GM12874 (cell line): ENCODE measurements at regions not wholly inside any gene's neighbourhood (a gene's known extent, or its start where the extent isn't known, plus 50 kb on each side); places are given as distances from the start of the nearest gene placed in this dataset.

Source experiments
- TF ChIP-seq, protein P1 (sequence below): IDR thresholded peaks from 2 replicates; pipeline ENCODE4 v1.5.1; 2011; ENCODE audit warnings: low read depth, mild to moderate bottlenecking, control low read depth, low read length, moderate library complexity; ENCODE audit not compliant: insufficient read depth

DNA sequence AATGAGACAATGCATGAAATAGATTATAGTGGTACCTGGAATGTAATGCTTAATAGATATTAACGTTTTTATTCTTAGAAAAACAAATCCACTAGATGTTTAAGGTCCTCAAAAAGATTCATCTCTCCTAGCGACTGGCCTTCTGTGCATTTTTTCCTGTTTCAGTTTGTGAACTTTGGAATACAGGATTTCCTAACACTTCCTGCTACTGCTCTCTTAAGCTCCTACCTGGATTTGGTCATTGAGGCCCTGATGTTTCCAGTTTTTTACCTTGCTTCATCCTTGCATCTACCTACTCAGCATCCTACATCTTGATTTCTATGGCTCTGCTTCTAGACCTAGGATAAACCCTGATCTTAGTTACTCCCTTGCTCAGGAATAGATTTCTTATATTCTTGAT, 188.4 kb downstream of the ABCC12 start:
- TF ChIP-seq, protein P1, sequence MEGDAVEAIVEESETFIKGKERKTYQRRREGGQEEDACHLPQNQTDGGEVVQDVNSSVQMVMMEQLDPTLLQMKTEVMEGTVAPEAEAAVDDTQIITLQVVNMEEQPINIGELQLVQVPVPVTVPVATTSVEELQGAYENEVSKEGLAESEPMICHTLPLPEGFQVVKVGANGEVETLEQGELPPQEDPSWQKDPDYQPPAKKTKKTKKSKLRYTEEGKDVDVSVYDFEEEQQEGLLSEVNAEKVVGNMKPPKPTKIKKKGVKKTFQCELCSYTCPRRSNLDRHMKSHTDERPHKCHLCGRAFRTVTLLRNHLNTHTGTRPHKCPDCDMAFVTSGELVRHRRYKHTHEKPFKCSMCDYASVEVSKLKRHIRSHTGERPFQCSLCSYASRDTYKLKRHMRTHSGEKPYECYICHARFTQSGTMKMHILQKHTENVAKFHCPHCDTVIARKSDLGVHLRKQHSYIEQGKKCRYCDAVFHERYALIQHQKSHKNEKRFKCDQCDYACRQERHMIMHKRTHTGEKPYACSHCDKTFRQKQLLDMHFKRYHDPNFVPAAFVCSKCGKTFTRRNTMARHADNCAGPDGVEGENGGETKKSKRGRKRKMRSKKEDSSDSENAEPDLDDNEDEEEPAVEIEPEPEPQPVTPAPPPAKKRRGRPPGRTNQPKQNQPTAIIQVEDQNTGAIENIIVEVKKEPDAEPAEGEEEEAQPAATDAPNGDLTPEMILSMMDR: no peak

DNA sequence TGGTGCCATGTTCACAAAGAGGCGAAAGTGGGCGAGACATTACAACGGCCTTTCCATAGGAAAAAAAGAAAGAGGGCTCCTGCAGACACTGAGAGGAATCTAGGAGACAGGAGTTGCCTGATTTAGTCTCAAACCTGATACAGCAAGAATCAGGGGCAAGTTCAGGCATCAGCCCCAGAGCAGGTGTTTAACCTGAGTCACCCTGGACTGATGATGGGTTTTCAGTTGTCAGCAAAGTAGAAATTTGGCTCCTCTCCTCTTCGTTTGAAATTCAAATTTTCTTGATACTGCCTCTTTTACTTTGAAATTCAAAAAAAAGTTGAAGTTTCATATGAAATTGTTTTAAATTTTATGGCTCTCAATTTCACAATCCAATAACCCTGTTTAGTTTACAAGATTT, 189.5 kb downstream of the ABCC12 start:
- TF ChIP-seq, protein P1: no peak

DNA sequence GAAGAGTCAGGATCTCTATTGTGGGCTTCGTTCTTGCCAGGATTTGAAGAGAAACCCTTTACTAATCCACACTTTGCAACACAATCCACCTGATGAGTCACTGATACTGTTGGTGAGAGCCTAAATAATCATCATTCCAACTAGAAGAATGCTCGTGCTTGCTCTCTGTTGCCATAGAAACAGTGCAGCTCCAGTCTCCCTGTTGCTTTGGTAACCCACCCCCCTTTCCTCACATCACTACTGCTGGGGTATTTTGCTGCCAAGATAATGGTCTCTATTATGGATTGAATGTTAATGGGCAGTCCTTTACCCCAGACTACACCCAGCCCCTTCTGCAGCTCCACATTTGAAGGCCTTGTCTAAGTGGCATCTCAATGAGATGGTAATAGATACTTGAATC, 190.4 kb downstream of the ABCC12 start:
- TF ChIP-seq, protein P1: no peak

DNA sequence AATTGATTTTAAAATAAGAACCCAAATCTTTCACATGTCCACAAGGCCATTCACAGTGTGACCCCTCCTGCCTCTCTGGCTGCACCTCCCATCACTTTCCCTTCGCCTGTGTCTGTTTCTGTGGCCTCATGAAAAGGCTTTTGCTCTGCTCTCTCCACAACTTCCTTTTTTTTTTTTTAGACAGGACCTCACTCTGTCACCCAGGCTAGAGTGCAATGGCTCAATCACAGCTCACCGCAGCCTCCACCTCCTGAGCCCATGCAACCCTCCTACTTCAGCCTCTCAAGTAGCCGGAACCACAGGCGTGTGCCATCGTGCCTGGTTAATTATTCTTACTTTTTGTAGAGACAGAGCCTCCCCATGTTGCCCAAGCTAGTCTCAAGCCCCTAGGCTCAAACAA, 197.1 kb downstream of the ABCC12 start:
- TF ChIP-seq, protein P1: no peak

DNA sequence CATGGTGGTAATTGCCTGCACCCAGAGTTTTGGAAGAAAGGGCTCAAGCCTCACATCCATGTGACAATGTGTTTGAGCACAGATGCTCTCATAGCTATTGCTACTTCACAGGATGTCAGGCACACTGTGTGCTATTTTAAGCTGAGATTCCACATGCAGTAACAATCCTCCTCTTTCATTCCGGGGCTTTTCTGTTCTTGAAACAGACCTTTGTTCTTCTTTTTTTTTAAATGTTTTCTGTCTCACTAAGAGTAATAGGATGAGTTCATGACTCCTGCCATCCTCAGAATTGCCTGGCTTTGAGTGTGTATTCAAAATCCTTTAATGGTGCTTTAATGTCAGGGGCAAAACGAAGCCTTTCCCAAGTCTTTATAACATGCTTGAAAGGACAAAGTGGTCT, 198.9 kb downstream of the ABCC12 start:
- TF ChIP-seq, protein P1: no peak

DNA sequence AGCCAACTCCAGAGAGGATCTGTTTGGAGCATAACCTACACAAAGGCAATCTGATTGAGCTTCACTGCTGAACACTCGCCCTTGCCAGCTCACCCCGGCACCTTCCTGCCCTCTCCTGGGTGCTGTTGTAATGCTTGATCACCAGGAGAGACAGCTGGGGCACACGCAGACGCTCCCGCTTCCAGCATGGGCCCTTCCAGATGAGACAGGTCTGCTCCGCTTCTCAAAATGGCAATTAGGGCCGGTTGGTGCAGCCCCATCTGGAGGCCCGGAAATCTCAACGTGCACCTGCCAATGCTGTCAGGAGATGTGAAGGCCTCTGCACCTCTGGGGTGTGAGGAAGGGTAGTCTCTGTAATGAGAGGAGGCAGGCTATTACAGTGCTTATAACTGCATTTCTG, 206.1 kb downstream of the ABCC12 start:
- TF ChIP-seq, protein P1: no peak

DNA sequence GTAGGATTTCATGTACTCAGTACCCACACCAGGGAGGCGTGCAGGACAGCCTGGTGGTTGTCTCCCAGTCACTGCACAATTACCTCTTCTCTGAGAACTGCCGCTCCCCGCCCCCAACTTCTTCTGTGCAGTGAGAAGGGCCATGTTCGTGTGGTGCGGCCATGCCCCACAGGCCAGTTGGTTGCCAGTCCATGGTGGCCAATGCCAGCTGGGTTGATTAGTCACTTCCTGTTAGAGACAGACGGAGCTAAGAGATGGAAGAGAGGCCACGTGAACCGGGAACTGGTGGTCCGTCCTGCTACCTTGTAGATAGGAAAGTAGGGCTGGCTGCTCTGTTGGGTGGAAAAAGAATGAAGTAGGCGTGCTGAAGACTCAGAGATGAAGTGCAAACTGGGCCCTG, 206.5 kb downstream of the ABCC12 start:
- TF ChIP-seq, protein P1: no peak

DNA sequence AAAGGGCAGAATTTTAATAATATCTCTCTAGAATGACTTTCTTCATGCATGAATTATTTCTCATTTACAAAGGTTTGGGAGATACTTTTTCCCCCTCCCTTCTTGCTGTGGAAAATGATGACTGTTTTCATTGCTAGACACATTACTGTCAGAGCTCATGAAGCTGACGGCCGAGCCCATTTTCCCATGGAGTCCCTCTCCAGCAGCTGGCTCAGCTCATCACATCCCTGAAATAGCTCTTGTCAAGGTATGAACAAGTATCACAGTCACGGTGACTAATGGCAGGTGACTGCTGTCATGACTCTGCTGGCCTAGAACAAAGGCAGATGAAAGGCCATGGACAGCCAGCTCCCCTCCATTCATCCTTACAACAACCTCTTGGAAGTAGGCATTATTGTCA, 208.1 kb downstream of the ABCC12 start:
- TF ChIP-seq, protein P1: no peak
